Loucy (cell line): ENCODE measurements at regions not wholly inside any gene's neighbourhood (a gene's known extent, or its start where the extent isn't known, plus 50 kb on each side); places are given as distances from the start of the nearest gene placed in this dataset.

Experiments
- H2AFZ ChIP-seq: fragments of 200-600 bp; sonication (generic); 2 replicates; pipeline ENCODE4 v1.6.0; 2016; ENCODE audit warnings: antibody characterized with exemption, mild to moderate bottlenecking, low read length, moderate library complexity
- H3F3A ChIP-seq: fragments of 200-600 bp; 2 replicates; pipeline ENCODE4 v1.6.0; 2016; ENCODE audit warnings: antibody characterized with exemption, low read depth, mild to moderate bottlenecking
- H3K27me3 ChIP-seq: fragments of 200-600 bp; sonication (generic); 2 replicates; pipeline ENCODE4 v1.6.1; 2014; ENCODE audit warnings: low read length, mild to moderate bottlenecking; ENCODE audit not compliant: insufficient read depth, poor library complexity, severe bottlenecking
- H3K36me3 ChIP-seq: fragments of 200-600 bp; sonication (generic); 2 replicates; pipeline ENCODE4 v1.6.1; 2016; ENCODE audit warnings: low read length; ENCODE audit not compliant: insufficient read depth
- H3K4me1 ChIP-seq: fragments of 200-600 bp; sonication (generic); 2 replicates; pipeline ENCODE4 v1.5.1; 2014; ENCODE audit warnings: low read length, mild to moderate bottlenecking; ENCODE audit not compliant: insufficient read depth, poor library complexity, severe bottlenecking
- H3K4me2 ChIP-seq: fragments of 200-600 bp; sonication (generic); 2 replicates; pipeline ENCODE4 v1.6.0; 2014; ENCODE audit warnings: antibody characterized with exemption, low read length, low read depth, mild to moderate bottlenecking; ENCODE audit not compliant: poor library complexity, severe bottlenecking
- H3K4me3 ChIP-seq: fragments of 200-600 bp; sonication (generic); 2 replicates; pipeline ENCODE4 v1.5.1; 2014; ENCODE audit warnings: low read length, mild to moderate bottlenecking, mixed read lengths; ENCODE audit not compliant: poor library complexity, severe bottlenecking
- H3K79me2 ChIP-seq: fragments of 200-600 bp; sonication (generic); 2 replicates; pipeline ENCODE4 v1.6.1; 2014; ENCODE audit warnings: low read length; ENCODE audit not compliant: insufficient read depth
- H3K9ac ChIP-seq: fragments of 200-600 bp; sonication (generic); 2 replicates; pipeline ENCODE4 v1.6.0; 2014; ENCODE audit warnings: mild to moderate bottlenecking, low read depth, low read length, moderate library complexity; ENCODE audit not compliant: poor library complexity, severe bottlenecking
- H3K9me2 ChIP-seq: fragments of 200-600 bp; sonication (generic); replicated peaks from 2 replicates; pipeline ENCODE4 v1.6.1; 2016; ENCODE audit warnings: low read depth, low read length, mixed read lengths
- H3K9me3 ChIP-seq: fragments of 200-600 bp; sonication (generic); 2 replicates; pipeline ENCODE4 v1.6.1; 2014; ENCODE audit warnings: mild to moderate bottlenecking, antibody characterized with exemption, low read length, low read depth; ENCODE audit not compliant: insufficient read depth
- H4K20me1 ChIP-seq: fragments of 200-600 bp; sonication (generic); 2 replicates; pipeline ENCODE4 v1.6.0; 2014; ENCODE audit warnings: antibody characterized with exemption, low read length, mild to moderate bottlenecking; ENCODE audit not compliant: insufficient read depth, poor library complexity, severe bottlenecking
- EZH2phosphoT487 ChIP-seq: fragments of 200-600 bp; IDR thresholded peaks from 2 replicates; pipeline ENCODE4 v1.6.1; 2018; ENCODE audit warnings: antibody characterized with exemption, mild to moderate bottlenecking, moderate library complexity, borderline replicate concordance
- TF ChIP-seq, protein P1 (sequence below): fragments of 200-600 bp; sonication (generic); conservative IDR thresholded peaks from 2 replicates; pipeline ENCODE4 v1.5.1; 2014; ENCODE audit warnings: mild to moderate bottlenecking, antibody characterized with exemption, low read length

DNA sequence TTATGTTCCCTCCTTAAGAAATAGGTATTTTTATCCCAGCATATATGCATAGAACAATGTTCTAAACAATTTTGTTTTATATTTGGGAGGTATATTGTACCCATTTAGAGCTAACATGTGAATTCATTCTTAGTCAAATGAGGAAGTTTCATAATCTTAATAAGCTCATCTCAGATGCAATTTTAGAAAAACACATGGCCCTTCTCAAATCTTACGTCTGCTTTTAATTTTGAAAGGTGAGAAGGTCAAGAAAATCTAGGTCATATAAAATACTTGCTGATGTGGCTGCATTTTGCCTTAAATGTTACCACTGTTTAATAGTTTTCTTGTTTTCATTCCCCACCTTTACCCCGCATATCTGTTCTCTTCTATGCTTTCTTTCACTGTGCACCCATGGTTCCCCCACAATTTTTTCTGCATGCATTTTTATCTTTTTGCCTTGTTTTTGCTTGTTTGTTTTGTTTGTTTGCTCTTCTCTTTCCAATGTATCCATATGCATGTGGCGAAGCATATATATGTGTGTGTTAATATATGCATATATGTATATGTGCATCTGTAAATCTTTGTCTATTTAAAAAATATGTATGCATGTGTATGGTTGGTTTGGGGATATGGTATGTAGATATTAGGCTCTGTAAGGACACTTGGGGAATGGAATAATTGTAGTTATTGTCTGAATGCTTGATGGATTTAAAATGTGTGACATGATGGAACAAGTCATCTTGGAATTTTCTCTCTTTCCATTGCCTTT lies 317.1 kb downstream of the BCAT1 start:
- Histone ChIP-seq H3K79me2 (no peaks in the 10 kb centered on the region), H3K9ac (no peak overlapping the region), H3K4me3 (no peak overlapping the region), H3K4me1 (peaks cover 22% of the 10 kb centered on the region), H3K4me2 (no peak overlapping the region), H4K20me1 (no peaks in the 10 kb centered on the region), H3K9me2 (no peaks in the 10 kb centered on the region), H3K9me3 (no peaks in the 10 kb centered on the region), H2AFZ (no peak overlapping the region), H3K27me3 (no peaks in the 10 kb centered on the region), H3K36me3 (no peaks in the 10 kb centered on the region), H3F3A (no peaks in the 10 kb centered on the region)
- TF ChIP-seq, protein P1, sequence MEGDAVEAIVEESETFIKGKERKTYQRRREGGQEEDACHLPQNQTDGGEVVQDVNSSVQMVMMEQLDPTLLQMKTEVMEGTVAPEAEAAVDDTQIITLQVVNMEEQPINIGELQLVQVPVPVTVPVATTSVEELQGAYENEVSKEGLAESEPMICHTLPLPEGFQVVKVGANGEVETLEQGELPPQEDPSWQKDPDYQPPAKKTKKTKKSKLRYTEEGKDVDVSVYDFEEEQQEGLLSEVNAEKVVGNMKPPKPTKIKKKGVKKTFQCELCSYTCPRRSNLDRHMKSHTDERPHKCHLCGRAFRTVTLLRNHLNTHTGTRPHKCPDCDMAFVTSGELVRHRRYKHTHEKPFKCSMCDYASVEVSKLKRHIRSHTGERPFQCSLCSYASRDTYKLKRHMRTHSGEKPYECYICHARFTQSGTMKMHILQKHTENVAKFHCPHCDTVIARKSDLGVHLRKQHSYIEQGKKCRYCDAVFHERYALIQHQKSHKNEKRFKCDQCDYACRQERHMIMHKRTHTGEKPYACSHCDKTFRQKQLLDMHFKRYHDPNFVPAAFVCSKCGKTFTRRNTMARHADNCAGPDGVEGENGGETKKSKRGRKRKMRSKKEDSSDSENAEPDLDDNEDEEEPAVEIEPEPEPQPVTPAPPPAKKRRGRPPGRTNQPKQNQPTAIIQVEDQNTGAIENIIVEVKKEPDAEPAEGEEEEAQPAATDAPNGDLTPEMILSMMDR: no peak
- TF ChIP-seq EZH2phosphoT487: no peak

DNA sequence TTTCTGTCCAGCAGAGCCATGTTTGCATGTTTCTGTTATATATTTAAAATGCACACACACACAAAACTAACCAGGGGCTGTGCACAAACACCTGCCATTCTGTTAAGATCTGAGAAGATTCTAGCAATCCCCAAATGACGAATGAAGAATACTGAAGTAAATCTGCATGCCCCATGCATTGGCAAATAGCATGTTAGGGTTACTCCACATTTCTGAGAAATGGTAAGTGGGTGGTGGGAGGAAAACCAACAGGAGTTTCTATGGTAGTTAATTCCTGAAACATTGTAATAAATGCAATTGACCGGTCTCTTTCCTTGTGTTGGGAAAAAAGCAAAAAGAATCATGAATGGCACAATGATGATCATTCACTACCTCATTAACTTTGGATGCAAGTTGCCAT lies 318.0 kb downstream of the BCAT1 start:
- H2AFZ ChIP-seq: no peak overlapping the region
- no peaks in the 10 kb centered on the region for H3F3A ChIP-seq
- no peak overlapping the region for H3K9ac ChIP-seq
- no peaks in the 10 kb centered on the region for H4K20me1 ChIP-seq
- H3K4me1 ChIP-seq: peaks cover 14% of the 10 kb centered on the region
- no peaks in the 10 kb centered on the region for H3K79me2 ChIP-seq
- H3K4me3 ChIP-seq: no peak overlapping the region
- H3K27me3 ChIP-seq: no peaks in the 10 kb centered on the region
- TF ChIP-seq, protein P1: 0 out of 2 replicates have a peak, but pooled peaks have one; percentile 3
- TF ChIP-seq EZH2phosphoT487: no peak
- no peaks in the 10 kb centered on the region for H3K9me3 ChIP-seq
- no peaks in the 10 kb centered on the region for H3K9me2 ChIP-seq
- no peak overlapping the region for H3K4me2 ChIP-seq
- no peaks in the 10 kb centered on the region for H3K36me3 ChIP-seq

DNA sequence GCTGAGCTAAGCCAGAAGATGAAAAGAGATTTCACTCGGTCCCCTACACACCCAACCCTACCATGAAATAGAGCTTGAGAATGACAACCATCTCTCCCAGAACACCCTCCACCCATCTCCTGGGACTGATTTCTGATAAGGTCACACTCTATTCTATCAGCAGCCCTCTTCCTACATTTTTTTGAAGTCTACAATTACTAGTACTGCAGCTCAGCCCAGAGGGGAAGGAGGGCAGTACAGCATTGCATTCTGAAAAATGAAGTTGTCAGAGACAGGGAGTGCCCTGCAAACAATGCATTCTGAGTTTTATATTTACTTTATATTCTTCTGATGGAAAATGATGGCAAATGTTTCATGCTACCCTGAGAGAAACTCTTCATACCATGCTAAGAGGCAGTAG lies 318.5 kb downstream of the BCAT1 start:
- Histone ChIP-seq H3K36me3 (no peaks in the 10 kb centered on the region), H3K4me3 (no peak overlapping the region), H3K9me2 (no peaks in the 10 kb centered on the region), H3K4me1 (peaks cover 9% of the 10 kb centered on the region), H3K27me3 (no peaks in the 10 kb centered on the region), H2AFZ (no peak overlapping the region), H3K79me2 (no peaks in the 10 kb centered on the region), H3K9me3 (no peaks in the 10 kb centered on the region), H3K9ac (no peak overlapping the region), H3F3A (no peaks in the 10 kb centered on the region), H3K4me2 (no peak overlapping the region), H4K20me1 (no peaks in the 10 kb centered on the region)
- no peak for TF ChIP-seq EZH2phosphoT487
- TF ChIP-seq, protein P1: peak; percentile 50
